Liver (tissue), 3 donors: ENCODE measurements at regions not wholly inside any gene's neighbourhood (a gene's known extent, or its start where the extent isn't known, plus 50 kb on each side); places are given as distances from the start of the nearest gene placed in this dataset.

Source experiments
- CTCF ChIP-seq: fragments of 150-350 bp; IDR thresholded peaks from 2 replicates; pipeline ENCODE4 v1.5.1; 2017; ENCODE audit warnings: improper control_type of control experiment, low read depth, low read length; ENCODE audit not compliant: missing input control
- GABPA ChIP-seq, 2 donors: IDR thresholded peaks in 1 of 2; conservative IDR thresholded peaks in 1 of 2; 2 replicates each; pipeline ENCODE4 v1.6.1; 2016; ENCODE audit warnings: antibody characterized with exemption in 2 of 2, mild to moderate bottlenecking in 1 of 2, moderate library complexity in 1 of 2
- REST ChIP-seq: IDR thresholded peaks from 2 replicates; pipeline ENCODE4 v1.6.1; 2016; ENCODE audit warnings: antibody characterized with exemption, mild to moderate bottlenecking
- RXRA ChIP-seq, 2 donors: IDR thresholded peaks; 2 replicates each; pipeline ENCODE4 v1.6.1; 2017 to 2018; ENCODE audit warnings: antibody characterized with exemption in 2 of 2, mild to moderate bottlenecking in 1 of 2
- donor health status: healthy.
- donor health status: healthy.

- TF ChIP-seq RXRA (IDR thresholded peaks at IDR 0.05): peak in 1 of 2 donors; percentile 63
- TF ChIP-seq CTCF: no peak
- peak in 1 of 2 donors; percentile 39 for TF ChIP-seq GABPA (IDR thresholded peaks at IDR 0.05 in 1 of 2, conservative IDR thresholded peaks at IDR 0.05 in 1 of 2)
- TF ChIP-seq REST: no peak
Measured at GRCh38 chr7:19958309-19958896, 185.0 kb upstream of the TMEM196 start.
